A549 (cell line): ENCODE measurements at regions not wholly inside any gene's neighbourhood (a gene's known extent, or its start where the extent isn't known, plus 50 kb on each side); places are given as distances from the start of the nearest gene placed in this dataset.
"Not testable (repeated sequence)": the region's sequence is repeated elsewhere in the genome, so short reads cannot be mapped to it uniquely, and the experiment has no call there.

Experiments used
- ATAC-seq, 2 experiments: fragments of 200-7000 bp in 1 of 2; fragments of >200 bp in 1 of 2; cut with Nextera tagmentation in 1 of 2; cut with Tn5 transposase in 1 of 2; 3 replicates each; pipeline versions ENCODE4 v1.8.0 to v1.9.1; 2018 to 2020; ENCODE audit warnings: mild to moderate bottlenecking in 1 of 2, moderate library complexity in 1 of 2
- CTCF ChIA-PET: fragments of 300-600 bp; sonication (Branson Sonifier 250); formaldehyde crosslinking; extraction: SDS; loops from one replicate; lab custom pipeline; 2021; ENCODE audit warnings: antibody characterized with exemption, inconsistent platforms; lab: Yijun Ruan, JAX
- POLR2A ChIA-PET: fragments of 350-600 bp; formaldehyde crosslinking; extraction: SDS; loops from one replicate; lab custom pipeline; 2021; ENCODE audit warnings: antibody characterized with exemption, inconsistent platforms; lab: Yijun Ruan, JAX
- DNase-seq, 2 experiments: peaks; one replicate each; pipeline versions ENCODE4 v3.0.0 to v3.0.0-alpha.2; 2011 to 2016; ENCODE audit warnings: low read depth in 1 of 2, low spot score in 1 of 2
- FAIRE-seq: peaks from 2 replicates; lab custom pipeline; 2011; peaks lifted over from hg19 to GRCh38; lab: Jason Lieb, UNC
- H3K27ac ChIP-seq, 2 experiments: fragments of >200 bp; sonication (Bioruptor Twin); formaldehyde crosslinking; 3 replicates each; pipeline ENCODE4 v1.5.1; 2016 to 2017
- H3K4me1 ChIP-seq: fragments of >200 bp; sonication (Bioruptor Twin); formaldehyde crosslinking; 3 replicates; pipeline ENCODE4 v1.6.1; 2016
- H3K4me2 ChIP-seq: fragments of >200 bp; sonication (Bioruptor Twin); formaldehyde crosslinking; 3 replicates; pipeline ENCODE4 v1.6.1; 2016
- H3K4me3 ChIP-seq: fragments of >200 bp; sonication (Bioruptor Twin); formaldehyde crosslinking; 3 replicates; pipeline ENCODE4 v1.5.1; 2016
- H3K9me3 ChIP-seq: fragments of >200 bp; sonication (Bioruptor Twin); formaldehyde crosslinking; 3 replicates; pipeline ENCODE4 v1.6.1; 2016
- BHLHE40 ChIP-seq: IDR thresholded peaks from 2 replicates; pipeline ENCODE4 v1.6.1; 2012; ENCODE audit warnings: low read depth, low read length, inconsistent platforms
- CBX2 ChIP-seq: fragments of 200-600 bp; sonication (generic); IDR thresholded peaks from 2 replicates; pipeline ENCODE4 v1.6.1; 2016; ENCODE audit warnings: low read depth, mild to moderate bottlenecking, borderline replicate concordance
- CHD4 ChIP-seq: fragments of 200-600 bp; sonication (generic); IDR thresholded peaks from 2 replicates; pipeline ENCODE4 v1.6.1; 2016; ENCODE audit warnings: antibody characterized with exemption, mild to moderate bottlenecking, borderline replicate concordance
- CTCF ChIP-seq: fragments of >200 bp; sonication (Bioruptor Twin); formaldehyde crosslinking; IDR thresholded peaks from 3 replicates; pipeline ENCODE4 v1.5.1; 2016
- EP300 ChIP-seq, 2 experiments: fragments of >200 bp; sonication (Bioruptor Twin); formaldehyde crosslinking; IDR thresholded peaks; 2 replicates in 1 of 2; 3 replicates in 1 of 2; pipeline ENCODE4 v1.6.1; 2016 to 2017
- GATA3 ChIP-seq: IDR thresholded peaks from 2 replicates; pipeline ENCODE4 v1.6.1; 2012; ENCODE audit warnings: borderline replicate concordance
- HDAC2 ChIP-seq: fragments of 200-600 bp; sonication (generic); IDR thresholded peaks from 2 replicates; pipeline ENCODE4 v1.6.1; 2016
- HOXA7 ChIP-seq: fragments of 250-450 bp; sonication (Bioruptor Pico); IDR thresholded peaks from 2 replicates; pipeline ENCODE4 v1.5.0; 2020; ENCODE audit warnings: mild to moderate bottlenecking, moderate library complexity
- HOXB5 ChIP-seq: fragments of 250-450 bp; sonication (Bioruptor Pico); IDR thresholded peaks from 2 replicates; pipeline ENCODE4 v1.5.0; 2020; ENCODE audit warnings: mild to moderate bottlenecking, moderate library complexity
- KDM5A ChIP-seq: fragments of 200-600 bp; sonication (generic); IDR thresholded peaks from 2 replicates; pipeline ENCODE4 v1.6.1; 2016; ENCODE audit warnings: antibody characterized with exemption, mild to moderate bottlenecking
- MYC ChIP-seq: IDR thresholded peaks from 2 replicates; pipeline ENCODE4 v1.6.1; 2012; ENCODE audit warnings: mild to moderate bottlenecking, inconsistent platforms, low read length, improper control_type of control experiment, borderline replicate concordance
- NPAS2 ChIP-seq: fragments of 250-450 bp; sonication (Bioruptor Pico); IDR thresholded peaks from 2 replicates; pipeline ENCODE4 v1.8.0; 2022; ENCODE audit warnings: mild to moderate bottlenecking, moderate library complexity, borderline replicate concordance
- PBX3 ChIP-seq: IDR thresholded peaks from 2 replicates; pipeline ENCODE4 v1.6.1; 2012
- PHF8 ChIP-seq: fragments of 200-600 bp; sonication (generic); IDR thresholded peaks from 2 replicates; pipeline ENCODE4 v1.6.1; 2016; ENCODE audit warnings: low read depth, mild to moderate bottlenecking, antibody characterized with exemption, moderate library complexity, borderline replicate concordance
- POLR2A ChIP-seq: IDR thresholded peaks from 2 replicates; pipeline ENCODE4 v1.6.1; 2012; ENCODE audit warnings: mild to moderate bottlenecking, low read length
- POLR2AphosphoS2 ChIP-seq: conservative IDR thresholded peaks from 2 replicates; pipeline ENCODE4 v1.6.1; 2012; ENCODE audit warnings: low read length, improper control_type of control experiment, inconsistent platforms
- RAD21 ChIP-seq, 2 experiments: fragments of >200 bp in 1 of 2; sonication (Bioruptor Twin) in 1 of 2; formaldehyde crosslinking in 1 of 2; IDR thresholded peaks in 1 of 2; conservative IDR thresholded peaks in 1 of 2; 2 replicates in 1 of 2; 3 replicates in 1 of 2; pipeline ENCODE4 v1.6.1; 2012 to 2018; ENCODE audit warnings: inconsistent platforms in 1 of 2
- RARB ChIP-seq: fragments of 250-450 bp; sonication (Bioruptor Pico); IDR thresholded peaks from 2 replicates; pipeline ENCODE4 v1.8.0; 2021; ENCODE audit warnings: mild to moderate bottlenecking, moderate library complexity
- SMC3 ChIP-seq: fragments of >200 bp; sonication (Bioruptor Twin); formaldehyde crosslinking; IDR thresholded peaks from 3 replicates; pipeline ENCODE4 v1.6.1; 2018; ENCODE audit warnings: inconsistent platforms
- TFCP2L1 ChIP-seq: fragments of 250-450 bp; sonication (Bioruptor Pico); IDR thresholded peaks from 2 replicates; pipeline ENCODE4 v1.5.0; 2021; ENCODE audit warnings: mild to moderate bottlenecking
- TP53 ChIP-seq: fragments of 250-450 bp; sonication (Bioruptor Pico); IDR thresholded peaks from 2 replicates; pipeline ENCODE4 v1.5.0; 2021; ENCODE audit warnings: mild to moderate bottlenecking, moderate library complexity
- ZC3H11A ChIP-seq: fragments of 450-650 bp; IDR thresholded peaks from 2 replicates; pipeline ENCODE4 v1.6.1; 2014; ENCODE audit warnings: antibody characterized with exemption, mild to moderate bottlenecking
- WGBS: methylation state at CpG from one replicate; pipeline ENCODE4 v1.1.6; 2017; ENCODE audit errors: missing lambda C conversion rate; 5-methylcytosine and 5-hydroxymethylcytosine counted together
- TF ChIP-seq, protein P1 (sequence below): fragments of 250-450 bp; sonication (Bioruptor Pico); IDR thresholded peaks from 2 replicates; pipeline ENCODE4 v1.5.0; 2021; ENCODE audit warnings: mild to moderate bottlenecking, moderate library complexity, borderline replicate concordance
- TF ChIP-seq, protein P2 (sequence below): fragments of 150-350 bp; IDR thresholded peaks from 2 replicates; pipeline ENCODE4 v1.6.1; 2014; ENCODE audit warnings: low read depth, mild to moderate bottlenecking, low read length
- TF ChIP-seq, protein P3 (sequence below): fragments of 250-450 bp; sonication (Bioruptor Pico); IDR thresholded peaks from 2 replicates; pipeline ENCODE4 v1.5.0; 2020; ENCODE audit warnings: low read depth, mild to moderate bottlenecking, moderate library complexity

DNA sequence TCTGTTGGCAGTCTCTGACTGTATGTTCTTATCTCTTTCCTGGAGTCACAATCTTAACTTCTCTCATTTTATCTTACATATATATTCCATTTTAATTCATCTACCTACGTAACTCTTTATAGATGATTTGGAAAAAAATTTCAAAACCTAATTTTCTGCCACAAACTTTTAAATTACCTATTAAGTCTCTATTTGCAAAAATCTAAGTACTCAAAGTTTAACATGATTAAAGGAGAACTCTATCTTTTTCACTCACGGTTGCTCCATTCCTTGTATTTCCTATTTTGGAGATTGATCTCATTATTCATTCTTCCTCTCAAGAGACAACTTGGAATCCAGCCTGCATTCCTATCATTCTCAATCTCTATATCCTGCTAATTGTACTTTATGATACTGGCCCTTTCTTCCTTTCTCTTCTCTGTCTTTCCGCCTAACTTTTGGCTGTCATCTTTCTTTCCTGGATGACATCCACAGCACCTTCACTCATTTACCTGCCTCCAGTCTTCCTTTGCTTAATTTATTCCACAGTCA is 1071.1 kb upstream of the CITED2 start:
- 54% methylated on average over 3 of the region's 3 CpGs for WGBS
- no peak for TF ChIP-seq CHD4
- no peak for TF ChIP-seq POLR2AphosphoS2
- no peak for TF ChIP-seq TFCP2L1 (CRISPR knock-in tag)
- no peak for TF ChIP-seq NPAS2 (CRISPR knock-in tag)
- no peak for TF ChIP-seq PBX3
- no peak for TF ChIP-seq TP53 (CRISPR knock-in tag)
- no peak for TF ChIP-seq HDAC2
- no peak for TF ChIP-seq RARB (CRISPR knock-in tag)
- TF ChIP-seq, protein P1, sequence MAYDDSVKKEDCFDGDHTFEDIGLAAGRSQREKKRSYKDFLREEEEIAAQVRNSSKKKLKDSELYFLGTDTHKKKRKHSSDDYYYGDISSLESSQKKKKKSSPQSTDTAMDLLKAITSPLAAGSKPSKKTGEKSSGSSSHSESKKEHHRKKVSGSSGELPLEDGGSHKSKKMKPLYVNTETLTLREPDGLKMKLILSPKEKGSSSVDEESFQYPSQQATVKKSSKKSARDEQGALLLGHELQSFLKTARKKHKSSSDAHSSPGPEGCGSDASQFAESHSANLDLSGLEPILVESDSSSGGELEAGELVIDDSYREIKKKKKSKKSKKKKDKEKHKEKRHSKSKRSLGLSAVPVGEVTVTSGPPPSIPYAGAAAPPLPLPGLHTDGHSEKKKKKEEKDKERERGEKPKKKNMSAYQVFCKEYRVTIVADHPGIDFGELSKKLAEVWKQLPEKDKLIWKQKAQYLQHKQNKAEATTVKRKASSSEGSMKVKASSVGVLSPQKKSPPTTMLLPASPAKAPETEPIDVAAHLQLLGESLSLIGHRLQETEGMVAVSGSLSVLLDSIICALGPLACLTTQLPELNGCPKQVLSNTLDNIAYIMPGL (CRISPR knock-in tag): no peak
- no peaks in the 10 kb centered on the region for H3K9me3 ChIP-seq
- no peak overlapping the region for H3K27ac ChIP-seq
- ChIA-PET POLR2A (no interaction called here), CTCF (no interaction called here)
- FAIRE-seq (no peak), ATAC-seq (no peak), DNase-seq (no peak)
- no peaks in the 10 kb centered on the region for H3K4me1 ChIP-seq
- H3K4me3 ChIP-seq: no peak overlapping the region
- H3K4me2 ChIP-seq: no peak overlapping the region

- peak; percentile 47 for TF ChIP-seq ZC3H11A
- TF ChIP-seq, all 56 proteins: peak for 1; not testable (repeated sequence) for 55
- DNase-seq, POLR2A ChIA-PET, H3K4me1 ChIP-seq, CTCF ChIA-PET, H3K9me3 ChIP-seq, H3K27ac ChIP-seq, FAIRE-seq, H3K4me2 ChIP-seq, H3K4me3 ChIP-seq, ATAC-seq: not testable (repeated sequence)
- WGBS: 87% methylated on average over 7 of the region's 7 CpGs
These were observed 1068.7 kb upstream of the CITED2 start for GRCh38 chr6:140443112-140443511.

DNA sequence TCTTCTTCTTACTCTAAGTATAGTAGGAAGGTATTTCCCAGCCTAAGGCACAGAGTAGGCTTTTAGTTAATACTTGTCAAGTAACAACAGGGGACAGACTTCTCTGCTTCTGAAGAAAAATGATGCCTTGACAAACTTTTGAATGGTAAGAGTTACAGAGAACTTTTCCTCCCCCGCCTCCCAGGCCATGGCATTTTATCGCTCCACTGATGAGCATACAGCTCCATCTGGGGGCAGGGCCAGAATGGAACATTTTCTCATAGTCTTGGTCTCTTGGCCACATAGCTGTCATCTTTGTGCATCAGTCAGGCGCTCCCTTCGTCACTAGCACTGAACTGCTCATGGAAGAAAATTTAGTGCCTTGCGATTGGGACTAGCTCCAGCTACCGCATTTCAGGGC is 1066.8 kb upstream of the CITED2 start:
- POLR2A ChIA-PET: interaction anchor here (0.5 to 1.7 kb wide), 2 partner anchors 1066 to 1072 kb away, joined by 3 to 16 read pairs; partner anchors contain the start of gene CITED2
- no peak for FAIRE-seq

More for the DNA sequence above, 1066.8 kb upstream of the CITED2 start:
- DNase-seq: peak in 1 of 2 experiments; percentile 23
- CTCF ChIA-PET: interaction anchor here (0.6 to 1.3 kb wide), 4 partner anchors 390 to 1119 kb away, joined by 3 to 4 read pairs (median 4); no protein-coding TSS in a partner anchor
- TF ChIP-seq POLR2A: no peak
- TF ChIP-seq CTCF: peak; percentile 27; the same call in 1 of the 3 replicates
- no peak for TF ChIP-seq KDM5A
- TF ChIP-seq CHD4: no peak
- TF ChIP-seq, protein P1 (CRISPR knock-in tag): no peak
- TF ChIP-seq GATA3: no peak
- no peak for TF ChIP-seq HOXA7 (CRISPR knock-in tag)
- no peak for TF ChIP-seq POLR2AphosphoS2
- TF ChIP-seq, protein P2, sequence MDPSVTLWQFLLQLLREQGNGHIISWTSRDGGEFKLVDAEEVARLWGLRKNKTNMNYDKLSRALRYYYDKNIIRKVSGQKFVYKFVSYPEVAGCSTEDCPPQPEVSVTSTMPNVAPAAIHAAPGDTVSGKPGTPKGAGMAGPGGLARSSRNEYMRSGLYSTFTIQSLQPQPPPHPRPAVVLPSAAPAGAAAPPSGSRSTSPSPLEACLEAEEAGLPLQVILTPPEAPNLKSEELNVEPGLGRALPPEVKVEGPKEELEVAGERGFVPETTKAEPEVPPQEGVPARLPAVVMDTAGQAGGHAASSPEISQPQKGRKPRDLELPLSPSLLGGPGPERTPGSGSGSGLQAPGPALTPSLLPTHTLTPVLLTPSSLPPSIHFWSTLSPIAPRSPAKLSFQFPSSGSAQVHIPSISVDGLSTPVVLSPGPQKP: no peak
- no peak for TF ChIP-seq BHLHE40
- peak; percentile 64 for TF ChIP-seq SMC3
- no peak for TF ChIP-seq PHF8
- TF ChIP-seq CBX2: no peak
- TF ChIP-seq RAD21 (conservative IDR thresholded peaks at IDR 0.05 in 1 of 2, IDR thresholded peaks at IDR 0.05 in 1 of 2): peak; percentile 56 to 68
- TF ChIP-seq HDAC2: no peak
- TF ChIP-seq, protein P3, sequence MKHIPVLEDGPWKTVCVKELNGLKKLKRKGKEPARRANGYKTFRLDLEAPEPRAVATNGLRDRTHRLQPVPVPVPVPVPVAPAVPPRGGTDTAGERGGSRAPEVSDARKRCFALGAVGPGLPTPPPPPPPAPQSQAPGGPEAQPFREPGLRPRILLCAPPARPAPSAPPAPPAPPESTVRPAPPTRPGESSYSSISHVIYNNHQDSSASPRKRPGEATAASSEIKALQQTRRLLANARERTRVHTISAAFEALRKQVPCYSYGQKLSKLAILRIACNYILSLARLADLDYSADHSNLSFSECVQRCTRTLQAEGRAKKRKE (CRISPR knock-in tag): no peak
- TF ChIP-seq EP300 (IDR thresholded peaks at IDR 0.05): no peak
- TF ChIP-seq MYC: no peak
- TF ChIP-seq HOXB5 (CRISPR knock-in tag): no peak
- TF ChIP-seq, all 56 proteins: peak for 3
- ATAC-seq: peak in 1 of 2 experiments; percentile 59; a peak in 2 of 6 replicates
- Histone ChIP-seq H3K4me1 (no peaks in the 10 kb centered on the region), H3K4me3 (no peak overlapping the region), H3K27ac (no peak overlapping the region), H3K9me3 (no peaks in the 10 kb centered on the region), H3K4me2 (no peak overlapping the region)
- 73% methylated on average over 6 of the region's 6 CpGs for WGBS
